ENCODE measurements at regions not wholly inside any gene's neighbourhood (a gene's known extent, or its start where the extent isn't known, plus 50 kb on each side); places are given as distances from the start of the nearest gene placed in this dataset.

GRCh38 chr7:131170440-131171271 lies 157.0 kb upstream of the MKLN1 start:
- no peak for DNase-seq (ENCODE audit: low read depth, low spot score)

GRCh38 chr7:131173145-131173890 lies 154.4 kb upstream of the MKLN1 start:
- no peak for DNase-seq (ENCODE audit: low read depth, low spot score)

- no peak for DNase-seq (ENCODE audit: low read depth, low spot score)
Observed at GRCh38 chr7:131174391-131174790, 153.3 kb upstream of the MKLN1 start.

GRCh38 chr7:131174855-131175254 lies 152.8 kb upstream of the MKLN1 start:
- DNase-seq (ENCODE audit: low read depth, low spot score): no peak

- DNase-seq (ENCODE audit: low read depth, low spot score): no peak
Observed at GRCh38 chr7:131182446-131183058, 145.1 kb upstream of the MKLN1 start.

- no peak for DNase-seq (ENCODE audit: low read depth, low spot score)
Observed at GRCh38 chr7:131183072-131183471, 144.6 kb upstream of the MKLN1 start.

GRCh38 chr7:131183611-131184119 lies 144.0 kb upstream of the MKLN1 start:
- no peak for DNase-seq (ENCODE audit: low read depth, low spot score)

- no peak for DNase-seq (ENCODE audit: low read depth, low spot score)
Observed at GRCh38 chr7:131186816-131187215, 140.9 kb upstream of the MKLN1 start.

GRCh38 chr7:131188367-131189339 lies 139.0 kb upstream of the MKLN1 start:
- peak; percentile 38 for DNase-seq (ENCODE audit: low read depth, low spot score)

- no peak for DNase-seq (ENCODE audit: low read depth, low spot score)
Observed at GRCh38 chr7:131189488-131189887, 138.2 kb upstream of the MKLN1 start.

- no peak for DNase-seq (ENCODE audit: low read depth, low spot score)
Observed at GRCh38 chr7:131190146-131190545, 137.5 kb upstream of the MKLN1 start.

- DNase-seq (ENCODE audit: low read depth, low spot score): no peak
Observed at GRCh38 chr7:131190581-131190980, 137.1 kb upstream of the MKLN1 start.

GRCh38 chr7:131194070-131194865 lies 133.4 kb upstream of the MKLN1 start:
- no peak for DNase-seq (ENCODE audit: low read depth, low spot score)

- DNase-seq (ENCODE audit: low read depth, low spot score): no peak
Observed at GRCh38 chr7:131196803-131197202, 130.9 kb upstream of the MKLN1 start.

GRCh38 chr7:131197920-131198615 lies 129.6 kb upstream of the MKLN1 start:
- no peak for DNase-seq (ENCODE audit: low read depth, low spot score)

GRCh38 chr7:131202451-131202850 lies 125.2 kb upstream of the MKLN1 start:
- no peak for DNase-seq (ENCODE audit: low read depth, low spot score)

- DNase-seq (ENCODE audit: low read depth, low spot score): no peak
Observed at GRCh38 chr7:131203291-131203976, 124.2 kb upstream of the MKLN1 start.

- DNase-seq (ENCODE audit: low read depth, low spot score): no peak
Observed at GRCh38 chr7:131208777-131209176, 118.9 kb upstream of the MKLN1 start.

- DNase-seq (ENCODE audit: low read depth, low spot score): no peak
Observed at GRCh38 chr7:131210618-131211017, 117.1 kb upstream of the MKLN1 start.

Measured in activated CD4-positive, CD25-positive, alpha-beta regulatory T cell treated with anti-CD3 and anti-CD28 coated beads, Interleukin-2, amount 50 U/mL, for 16 hours (primary cell).